ENCODE measurements at regions not wholly inside any gene's neighbourhood (a gene's known extent, or its start where the extent isn't known, plus 50 kb on each side); places are given as distances from the start of the nearest gene placed in this dataset.

DNA sequence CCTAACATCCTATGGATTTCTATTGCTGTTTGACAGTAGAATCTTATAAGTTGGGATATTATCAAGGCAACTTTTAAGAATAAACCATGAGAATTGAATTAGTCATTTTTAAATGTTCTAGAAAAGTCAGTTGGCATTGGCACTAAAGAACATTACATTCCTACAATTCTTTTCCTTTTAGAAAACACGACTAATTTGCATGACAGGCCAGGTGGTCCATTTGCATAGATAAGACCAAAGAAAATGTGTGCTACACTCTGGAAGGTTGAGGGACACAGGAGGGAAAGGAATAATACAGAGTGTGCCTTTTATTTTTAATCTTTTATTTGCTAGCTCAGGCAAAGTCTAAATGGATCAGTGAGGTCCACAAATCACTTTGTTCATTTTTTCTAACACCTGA, 962.3 kb downstream of the EPHA3 start:
- FAIRE-seq, result no peak
- Histone ChIP-seq H4K20me1 (replicated peaks; ENCODE audit: control insufficient read depth, extremely low read depth, insufficient read depth, low read length) (no peaks in the 10 kb centered on the region), H3K9me1 (replicated peaks; ENCODE audit: control insufficient read depth, extremely low read depth, insufficient read depth, low read length) (no peaks in the 10 kb centered on the region), H3K36me3 (ENCODE audit: control insufficient read depth in 2 of 2, extremely low read depth in 1 of 2, insufficient read depth in 2 of 2, low read length in 2 of 2) (no peaks in the 10 kb centered on the region), H2AFZ (ENCODE audit: low read depth, low read length) (no peak overlapping the region), H3K27me3 (ENCODE audit: control insufficient read depth in 2 of 2, insufficient read depth in 2 of 2, low read length in 2 of 2) (no peaks in the 10 kb centered on the region), H3K4me3 (replicated peaks in 1 of 3; ENCODE audit: insufficient read depth in 1 of 3, low read depth in 1 of 3, low read length in 3 of 3) (no peak overlapping the region), H3K27ac (ENCODE audit: insufficient read depth, low read depth, low read length) (no peak overlapping the region), H3K4me2 (ENCODE audit: insufficient read depth, low read length) (no peak overlapping the region), H3K9me3 (replicated peaks; ENCODE audit: control insufficient read depth, insufficient read depth, low read length) (peaks cover 1% of the 10 kb centered on the region), H3K9ac (replicated peaks; ENCODE audit: extremely low read depth, insufficient read depth, low read length) (no peak overlapping the region), H3K79me2 (ENCODE audit: control insufficient read depth, insufficient read depth, low read length) (no peaks in the 10 kb centered on the region), H3K4me1 (ENCODE audit: control insufficient read depth, extremely low read depth, insufficient read depth, low read length) (no peaks in the 10 kb centered on the region)
- DNase-seq (ENCODE audit: low read depth, low spot score), result no peak
- dilution Hi-C loops (cut with MboI; ENCODE audit: extremely low pct_ligation_motif_present, low sequenced_read_pairs), result no loop called here
- TF ChIP-seq EZH2 (IDR thresholded peaks at IDR 0.05; ENCODE audit: borderline replicate concordance, low read depth, low read length, severe bottlenecking) (no peak), GATA2 (IDR thresholded peaks at IDR 0.05; ENCODE audit: insufficient read depth, insufficient read length, low read depth, low read length) (no peak), POLR2A (IDR thresholded peaks at IDR 0.05; ENCODE audit: low read depth, low read length) (no peak), FOS (IDR thresholded peaks at IDR 0.05; ENCODE audit: borderline replicate concordance, insufficient read depth, low read length) (no peak)
- TF ChIP-seq, protein P1, sequence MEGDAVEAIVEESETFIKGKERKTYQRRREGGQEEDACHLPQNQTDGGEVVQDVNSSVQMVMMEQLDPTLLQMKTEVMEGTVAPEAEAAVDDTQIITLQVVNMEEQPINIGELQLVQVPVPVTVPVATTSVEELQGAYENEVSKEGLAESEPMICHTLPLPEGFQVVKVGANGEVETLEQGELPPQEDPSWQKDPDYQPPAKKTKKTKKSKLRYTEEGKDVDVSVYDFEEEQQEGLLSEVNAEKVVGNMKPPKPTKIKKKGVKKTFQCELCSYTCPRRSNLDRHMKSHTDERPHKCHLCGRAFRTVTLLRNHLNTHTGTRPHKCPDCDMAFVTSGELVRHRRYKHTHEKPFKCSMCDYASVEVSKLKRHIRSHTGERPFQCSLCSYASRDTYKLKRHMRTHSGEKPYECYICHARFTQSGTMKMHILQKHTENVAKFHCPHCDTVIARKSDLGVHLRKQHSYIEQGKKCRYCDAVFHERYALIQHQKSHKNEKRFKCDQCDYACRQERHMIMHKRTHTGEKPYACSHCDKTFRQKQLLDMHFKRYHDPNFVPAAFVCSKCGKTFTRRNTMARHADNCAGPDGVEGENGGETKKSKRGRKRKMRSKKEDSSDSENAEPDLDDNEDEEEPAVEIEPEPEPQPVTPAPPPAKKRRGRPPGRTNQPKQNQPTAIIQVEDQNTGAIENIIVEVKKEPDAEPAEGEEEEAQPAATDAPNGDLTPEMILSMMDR (IDR thresholded peaks at IDR 0.05; ENCODE audit: extremely low read depth in 1 of 2, insufficient read depth in 1 of 2, low read depth in 1 of 2, low read length in 2 of 2), result no peak
- intact Hi-C loops (cut with micrococcal nuclease), result no loop called here
- no TSS peak for BruUV-seq (replicated peaks)
- ChIA-PET CTCF (no interaction called here), POLR2A (no interaction called here)

DNA sequence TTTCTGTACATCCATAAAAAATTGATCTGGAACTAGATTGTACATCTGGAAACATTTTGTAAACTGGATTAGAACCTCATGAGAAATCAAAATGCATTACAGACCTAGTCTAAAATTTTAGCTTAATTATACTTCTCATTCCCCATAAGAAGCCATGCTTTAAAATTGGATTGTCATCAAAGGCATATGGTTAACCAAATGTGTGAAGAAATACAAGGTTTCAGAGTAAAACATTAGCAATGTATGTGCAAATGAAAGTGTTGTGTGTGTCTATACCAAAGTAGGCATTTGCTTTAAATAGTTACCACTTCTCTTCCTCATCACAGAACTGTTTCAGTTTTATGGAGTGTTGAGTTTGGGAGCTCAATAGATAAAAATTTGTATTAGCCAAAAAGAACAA, 968.7 kb downstream of the EPHA3 start:
- H3K9ac ChIP-seq (replicated peaks; ENCODE audit: extremely low read depth, insufficient read depth, low read length), result no peak overlapping the region
- ChIA-PET CTCF (no interaction called here), POLR2A (no interaction called here)
- H4K20me1 ChIP-seq (replicated peaks; ENCODE audit: control insufficient read depth, extremely low read depth, insufficient read depth, low read length), result no peaks in the 10 kb centered on the region
- no peak overlapping the region for H2AFZ ChIP-seq (ENCODE audit: low read depth, low read length)
- FAIRE-seq (no peak), DNase-seq (ENCODE audit: low read depth, low spot score) (no peak)
- H3K9me1 ChIP-seq (replicated peaks; ENCODE audit: control insufficient read depth, extremely low read depth, insufficient read depth, low read length), result no peaks in the 10 kb centered on the region
- TF ChIP-seq EZH2 (IDR thresholded peaks at IDR 0.05; ENCODE audit: borderline replicate concordance, low read depth, low read length, severe bottlenecking) (no peak), MYC (IDR thresholded peaks at IDR 0.05; ENCODE audit: low read depth, low read length) (no peak)
- no peaks in the 10 kb centered on the region for H3K4me1 ChIP-seq (ENCODE audit: control insufficient read depth, extremely low read depth, insufficient read depth, low read length)
- intact Hi-C loops (cut with micrococcal nuclease), result no loop called here
- H3K27ac ChIP-seq (ENCODE audit: insufficient read depth, low read depth, low read length), result no peak overlapping the region
- no peak overlapping the region for H3K4me2 ChIP-seq (ENCODE audit: insufficient read depth, low read length)
- peaks cover 2% of the 10 kb centered on the region for H3K9me3 ChIP-seq (replicated peaks; ENCODE audit: control insufficient read depth, insufficient read depth, low read length)
- no peak overlapping the region for H3K4me3 ChIP-seq (replicated peaks in 1 of 3; ENCODE audit: insufficient read depth in 1 of 3, low read depth in 1 of 3, low read length in 3 of 3)
- dilution Hi-C loops (cut with MboI; ENCODE audit: extremely low pct_ligation_motif_present, low sequenced_read_pairs), result no loop called here
- no peaks in the 10 kb centered on the region for H3K27me3 ChIP-seq (ENCODE audit: control insufficient read depth in 2 of 2, insufficient read depth in 2 of 2, low read length in 2 of 2)
- no peaks in the 10 kb centered on the region for H3K36me3 ChIP-seq (ENCODE audit: control insufficient read depth in 2 of 2, extremely low read depth in 1 of 2, insufficient read depth in 2 of 2, low read length in 2 of 2)
- no peaks in the 10 kb centered on the region for H3K79me2 ChIP-seq (ENCODE audit: control insufficient read depth, insufficient read depth, low read length)
- no TSS peak for BruUV-seq (replicated peaks)

Data from endothelial cell of umbilical vein (primary cell).